Pancreas (tissue), 10 donors: ENCODE measurements at regions not wholly inside any gene's neighbourhood (a gene's known extent, or its start where the extent isn't known, plus 50 kb on each side); places are given as distances from the start of the nearest gene placed in this dataset.
A peak's percentile ranks its signal among the peaks of the same experiment; 100 is the strongest.
"Not testable (repeated sequence)": the region's sequence is repeated elsewhere in the genome, so short reads cannot be mapped to it uniquely, and the experiment has no call there.

Source experiments
- ATAC-seq, 4 donors: fragments of 200-7000 bp; cut with Tn5 transposase; one replicate each; pipeline versions ENCODE4 v1.8.0 to v1.9.1; 2020; ENCODE audit warnings: mild to moderate bottlenecking in 4 of 4, moderate library complexity in 4 of 4
- DNase-seq, 6 donors: peaks; one replicate each; pipeline ENCODE4 v3.0.0-alpha.2; 2020
- FAIRE-seq: peaks from 2 replicates; lab custom pipeline; 2012; peaks lifted over from hg19 to GRCh38; lab: Jason Lieb, UNC
- H3K27ac ChIP-seq, 4 donors: fragments of 200-600 bp; sonication (generic); 1 replicate in 3 of 4; 2 replicates in 1 of 4; pipeline versions ENCODE4 v1.5.0 to v1.8.0; 2020
- H3K27me3 ChIP-seq, 4 donors: fragments of 200-600 bp; one replicate each; pipeline ENCODE4 v1.8.0; 2021
- H3K36me3 ChIP-seq, 3 donors: fragments of 200-600 bp; sonication (generic) in 1 of 3; one replicate each; pipeline versions ENCODE4 v1.5.0 to v1.8.0; 2020 to 2021
- H3K4me1 ChIP-seq, 3 donors: fragments of 200-600 bp; one replicate each; pipeline ENCODE4 v1.8.0; 2021
- H3K4me3 ChIP-seq, 4 donors: fragments of 200-600 bp; sonication (generic) in 2 of 4; one replicate each; pipeline versions ENCODE4 v1.5.0 to v1.8.0; 2020 to 2021
- H3K9me3 ChIP-seq, 4 donors: fragments of 200-600 bp; one replicate each; pipeline ENCODE4 v1.8.0; 2021
- CTCF ChIP-seq, 4 donors: fragments of 200-600 bp; sonication (generic) in 3 of 4; IDR thresholded peaks; one replicate each; pipeline versions ENCODE4 v1.5.0 to v1.8.0; 2021; ENCODE audit warnings: antibody characterized with exemption in 4 of 4
- WGBS, 2 donors: extraction: QIAGEN DNeasy Blood & Tissue Kit; methylation state at CpG; one replicate each; pipeline ENCODE4 v1.1.7; 2013; 5-methylcytosine and 5-hydroxymethylcytosine counted together
- intact Hi-C, 3 donors: fragments of 100-400 bp; cut with DNase I; formaldehyde crosslinking; loops; one replicate each; pipeline versions ENCODE4 v1.11.1 to v1.14.2; 2022
- donor health status: healthy with polysubstance abuse.
- donor health status: DM: no; HTN: no; CAD: no; lungs with moderate emphysema.
- donor health status: DM: no; HTN: no; CAD: no.
- donor health status: control.
- donor health status: control.
- donor health status: Bipolar disorder and iron deficiency.
- donor health status: DM: yes; HTN: yes; CAD: no.
- donor health status: DM: no; HTN: no; CAD: no.
- donor health status: DM: no; HTN: no; CAD: no.
- donor health status: DM: yes; HTN: yes; CAD: no.

- FAIRE-seq (no peak), DNase-seq (no peak)
Observed at GRCh38 chr7:142500366-142500765, 242.5 kb upstream of the PRSS58 start.

GRCh38 chr7:142499635-142500034, 241.8 kb upstream of the PRSS58 start:
- DNase-seq (no peak), FAIRE-seq (no peak), ATAC-seq (no peak)
- H3K4me1 ChIP-seq, result no peaks in the 10 kb centered on the region
- H3K9me3 ChIP-seq, result no peaks in the 10 kb centered on the region
- H3K27me3 ChIP-seq, result no peaks in the 10 kb centered on the region
- TF ChIP-seq CTCF (IDR thresholded peaks at IDR 0.05), result no peak
- H3K4me3 ChIP-seq, result no peak overlapping the region
- no peak overlapping the region for H3K27ac ChIP-seq
- H3K36me3 ChIP-seq, result no peaks in the 10 kb centered on the region
- intact Hi-C loops, result no loop called here
- 69 to 79% methylated on average over 4 of the region's 4 CpGs for WGBS, 2 donors

More at GRCh38 chr7:142500366-142500765, 242.5 kb upstream of the PRSS58 start:
- no peaks in the 10 kb centered on the region for H3K36me3 ChIP-seq
- no peaks in the 10 kb centered on the region for H3K4me1 ChIP-seq
- no peak for TF ChIP-seq CTCF (IDR thresholded peaks at IDR 0.05)
- ATAC-seq, result no peak
- H3K9me3 ChIP-seq, result no peaks in the 10 kb centered on the region
- no peak overlapping the region for H3K4me3 ChIP-seq
- intact Hi-C loops, result no loop called here
- H3K27ac ChIP-seq, result no peak overlapping the region
- 58 to 61% methylated on average over 4 of the region's 4 CpGs for WGBS, 2 donors
- no peaks in the 10 kb centered on the region for H3K27me3 ChIP-seq

- no peak for FAIRE-seq
- intact Hi-C loops, result no loop called here
- whole genome bisulfite sequencing, 2 donors, result 52 to 76% methylated on average over 1 of the region's 1 CpG
Observed at GRCh38 chr7:142498364-142498763, 240.5 kb upstream of the PRSS58 start.

GRCh38 chr7:142496545-142496991, 238.7 kb upstream of the PRSS58 start:
- Histone ChIP-seq H3K9me3 (no peaks in the 10 kb centered on the region), H3K27me3 (no peaks in the 10 kb centered on the region), H3K36me3 (no peaks in the 10 kb centered on the region), H3K4me3 (no peak overlapping the region), H3K27ac (no peak overlapping the region), H3K4me1 (no peaks in the 10 kb centered on the region)
- no peak for FAIRE-seq
- 47 to 48% methylated on average over 8 of the region's 8 CpGs for WGBS, 2 donors
- intact Hi-C loops, result no loop called here
- peak; percentile 25 to 59 (median 53) for TF ChIP-seq CTCF (IDR thresholded peaks at IDR 0.05)
- ATAC-seq, result peak; percentile 23 to 62 (median 52)
- no peak for DNase-seq

More at GRCh38 chr7:142498364-142498763, 240.5 kb upstream of the PRSS58 start:
- Histone ChIP-seq H3K27ac (no peak overlapping the region), H3K4me3 (no peak overlapping the region), H3K27me3 (no peaks in the 10 kb centered on the region), H3K9me3 (no peaks in the 10 kb centered on the region), H3K4me1 (no peaks in the 10 kb centered on the region), H3K36me3 (no peaks in the 10 kb centered on the region)
- no peak for ATAC-seq
- TF ChIP-seq CTCF (IDR thresholded peaks at IDR 0.05), result no peak
- no peak for DNase-seq

GRCh38 chr7:142495879-142496278, 238.0 kb upstream of the PRSS58 start:
- H3K27ac ChIP-seq, intact Hi-C loops, H3K4me3 ChIP-seq, H3K9me3 ChIP-seq, DNase-seq, H3K27me3 ChIP-seq, ATAC-seq, H3K36me3 ChIP-seq, H3K4me1 ChIP-seq, FAIRE-seq: not testable (repeated sequence)
- 66 to 73% methylated on average over 3 of the region's 3 CpGs for whole genome bisulfite sequencing, 2 donors

GRCh38 chr7:142495301-142495700, 237.4 kb upstream of the PRSS58 start:
- not testable (repeated sequence) for ATAC-seq, DNase-seq

More at GRCh38 chr7:142495301-142495700, 237.4 kb upstream of the PRSS58 start:
- intact Hi-C loops, FAIRE-seq, H3K36me3 ChIP-seq, H3K4me1 ChIP-seq, H3K27ac ChIP-seq, H3K9me3 ChIP-seq, H3K27me3 ChIP-seq, H3K4me3 ChIP-seq: not testable (repeated sequence)
